Naive thymus-derived CD4-positive, alpha-beta T cell (primary cell): ENCODE measurements at regions not wholly inside any gene's neighbourhood (a gene's known extent, or its start where the extent isn't known, plus 50 kb on each side); places are given as distances from the start of the nearest gene placed in this dataset.

ENCODE experiments used
- ATAC-seq: fragments of 150-1000 bp; cut with Tn5 transposase; 2 replicates; pipeline ENCODE4 v1.10.0; 2021; ENCODE audit warnings: mild to moderate bottlenecking, moderate library complexity
- CTCF ChIA-PET: fragments of 350-600 bp; sonication (Branson Sonifier 250); formaldehyde crosslinking; loops from one replicate; lab custom pipeline; 2021; ENCODE audit warnings: antibody characterized with exemption; lab: Charles Lee
- POLR2A ChIA-PET: fragments of 350-600 bp; sonication (Branson Sonifier 250); formaldehyde crosslinking; loops from one replicate; lab custom pipeline; 2021; ENCODE audit warnings: antibody characterized with exemption, inconsistent platforms; lab: Charles Lee
- DNase-seq, 9 donors: peaks; one replicate each; pipeline versions ENCODE4 v3.0.0 to v3.0.0-alpha.2; 2020 to 2022; ENCODE audit warnings: mixed read lengths in 1 of 9
- H3K27ac ChIP-seq: one replicate; pipeline ENCODE4 v1.7.0; 2013; ENCODE audit warnings: mild to moderate bottlenecking, low read depth, low read length, moderate library complexity
- H3K27me3 ChIP-seq, 2 donors: one replicate each; pipeline ENCODE4 v1.7.0; 2013; ENCODE audit warnings: low read length in 2 of 2, mild to moderate bottlenecking in 2 of 2, moderate library complexity in 2 of 2; ENCODE audit not compliant: control insufficient read depth in 2 of 2, insufficient read depth in 2 of 2
- H3K36me3 ChIP-seq, 3 experiments: 1 replicate in 2 of 3; 2 replicates in 1 of 3; pipeline ENCODE4 v1.7.0; 2013; ENCODE audit warnings: low read length in 3 of 3, mild to moderate bottlenecking in 3 of 3, moderate library complexity in 1 of 3; ENCODE audit not compliant: insufficient read depth in 3 of 3, control insufficient read depth in 2 of 3
- H3K4me1 ChIP-seq, 2 donors: one replicate each; pipeline ENCODE4 v1.7.0; 2013; ENCODE audit warnings: low read length in 2 of 2, mild to moderate bottlenecking in 2 of 2, moderate library complexity in 1 of 2; ENCODE audit not compliant: control insufficient read depth in 2 of 2, insufficient read depth in 2 of 2
- H3K4me3 ChIP-seq: 2 replicates; pipeline ENCODE4 v1.7.0; 2013; ENCODE audit warnings: mild to moderate bottlenecking, low read length
- H3K9me3 ChIP-seq, 3 experiments: 1 replicate in 2 of 3; 2 replicates in 1 of 3; pipeline ENCODE4 v1.7.0; 2013; ENCODE audit warnings: low read length in 3 of 3; ENCODE audit not compliant: control insufficient read depth in 2 of 3
- H3K27ac Mint-ChIP-seq, 9 donors: one replicate each; pipeline ENCODE4 v1.8.0; 2020 to 2022; ENCODE audit warnings: mixed read lengths in 9 of 9, mild to moderate bottlenecking in 8 of 9, moderate library complexity in 5 of 9, inconsistent platforms in 2 of 9
- H3K27me3 Mint-ChIP-seq, 5 donors: one replicate each; pipeline ENCODE4 v1.8.0; 2021 to 2022; ENCODE audit warnings: mixed read lengths in 5 of 5, mild to moderate bottlenecking in 1 of 5
- H3K36me3 Mint-ChIP-seq, 5 donors: one replicate each; pipeline ENCODE4 v1.8.0; 2020 to 2022; ENCODE audit warnings: mixed read lengths in 5 of 5, mild to moderate bottlenecking in 3 of 5, inconsistent platforms in 1 of 5
- H3K4me1 Mint-ChIP-seq, 7 donors: one replicate each; pipeline ENCODE4 v1.8.0; 2020 to 2022; ENCODE audit warnings: mixed read lengths in 7 of 7, mild to moderate bottlenecking in 3 of 7, inconsistent platforms in 1 of 7
- H3K4me3 Mint-ChIP-seq, 10 donors: one replicate each; pipeline ENCODE4 v1.8.0; 2020 to 2022; ENCODE audit warnings: mild to moderate bottlenecking in 10 of 10, mixed read lengths in 10 of 10, moderate library complexity in 6 of 10, inconsistent platforms in 2 of 10
- H3K9me3 Mint-ChIP-seq, 11 donors: one replicate each; pipeline ENCODE4 v1.8.0; 2020 to 2022; ENCODE audit warnings: mixed read lengths in 11 of 11, mild to moderate bottlenecking in 4 of 11, inconsistent platforms in 1 of 11, moderate library complexity in 1 of 11
- intact Hi-C, 2 donors: fragments of 100-400 bp; cut with micrococcal nuclease; formaldehyde crosslinking; loops; one replicate each; pipeline ENCODE4 v1.15.1; 2023

DNA sequence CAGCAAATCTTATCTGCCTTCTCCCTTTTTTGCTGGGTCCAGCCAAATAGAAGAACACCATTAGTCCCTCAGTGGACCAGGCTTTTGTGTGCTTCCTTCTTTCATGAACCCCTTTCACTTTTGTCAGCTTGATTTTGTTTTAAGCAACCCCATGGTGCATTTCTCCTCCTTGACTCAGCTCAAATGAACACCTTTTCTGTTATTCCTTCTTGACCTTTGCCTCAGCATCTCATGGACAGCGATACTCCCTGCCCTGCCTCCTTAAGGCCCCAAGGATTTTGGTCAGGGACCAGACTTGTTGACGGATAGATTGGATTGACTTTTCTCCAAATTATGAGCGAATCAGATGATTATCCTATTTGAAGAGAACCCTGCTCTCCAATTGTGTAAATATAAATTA, 356.6 kb upstream of the USP24 start:
- DNase-seq, result no peak

DNA sequence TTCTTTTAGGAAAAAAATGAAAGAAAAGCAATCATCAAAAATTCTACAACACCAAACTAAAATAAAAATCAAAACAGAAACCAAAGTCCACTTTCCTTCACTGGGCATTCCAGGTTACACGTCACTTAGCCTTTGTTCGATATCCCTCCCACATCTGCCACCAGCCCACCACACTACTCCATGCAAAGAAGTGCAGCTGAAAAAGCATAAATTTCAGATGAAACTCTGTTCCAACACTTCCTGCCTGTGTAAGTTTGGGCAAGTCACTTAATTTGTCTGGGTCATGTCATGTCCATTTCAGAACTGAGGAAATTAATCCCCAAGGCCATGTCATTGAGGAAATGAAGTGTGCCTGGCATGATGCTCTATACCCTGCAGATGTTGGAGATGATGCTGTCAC, 354.3 kb upstream of the USP24 start:
- Mint-ChIP-seq H3K27me3 (peaks cover 0 to 18% (median 9%) of the 10 kb centered on the region in 5 donors), H3K27ac (no peak overlapping the region), H3K9me3 (peaks cover 0 to 8% (median 2%) of the 10 kb centered on the region in 11 donors), H3K36me3 (peaks cover 0 to 3% (median 0%) of the 10 kb centered on the region in 5 donors), H3K4me3 (no peak overlapping the region), H3K4me1 (peaks cover 0 to 4% (median 0%) of the 10 kb centered on the region in 7 donors)
- ChIA-PET POLR2A (no interaction called here), CTCF (no interaction called here)
- H3K4me1 ChIP-seq, result no peaks in the 10 kb centered on the region
- H3K27me3 ChIP-seq, result no peaks in the 10 kb centered on the region
- no peak overlapping the region for H3K4me3 ChIP-seq
- intact Hi-C loops, result no loop called here
- H3K36me3 ChIP-seq, result no peaks in the 10 kb centered on the region
- ATAC-seq (no peak), DNase-seq (no peak)
- H3K9me3 ChIP-seq, result no peaks in the 10 kb centered on the region
- H3K27ac ChIP-seq, result no peak overlapping the region

More for the DNA sequence above, 356.6 kb upstream of the USP24 start:
- Histone ChIP-seq H3K4me3 (no peak overlapping the region), H3K27me3 (no peaks in the 10 kb centered on the region), H3K9me3 (no peaks in the 10 kb centered on the region), H3K27ac (no peak overlapping the region), H3K4me1 (no peaks in the 10 kb centered on the region), H3K36me3 (no peaks in the 10 kb centered on the region)
- Mint-ChIP-seq H3K4me1 (peaks cover 0 to 4% (median 0%) of the 10 kb centered on the region in 7 donors), H3K27me3 (peaks cover 0 to 22% (median 7%) of the 10 kb centered on the region in 5 donors), H3K9me3 (peaks cover 0 to 8% (median 2%) of the 10 kb centered on the region in 11 donors), H3K27ac (no peak overlapping the region), H3K4me3 (no peak overlapping the region), H3K36me3 (peaks cover 0 to 3% (median 0%) of the 10 kb centered on the region in 5 donors)
- POLR2A ChIA-PET, result no interaction called here
- ATAC-seq, result no peak
- CTCF ChIA-PET, result no interaction called here
- intact Hi-C loops, result no loop called here

DNA sequence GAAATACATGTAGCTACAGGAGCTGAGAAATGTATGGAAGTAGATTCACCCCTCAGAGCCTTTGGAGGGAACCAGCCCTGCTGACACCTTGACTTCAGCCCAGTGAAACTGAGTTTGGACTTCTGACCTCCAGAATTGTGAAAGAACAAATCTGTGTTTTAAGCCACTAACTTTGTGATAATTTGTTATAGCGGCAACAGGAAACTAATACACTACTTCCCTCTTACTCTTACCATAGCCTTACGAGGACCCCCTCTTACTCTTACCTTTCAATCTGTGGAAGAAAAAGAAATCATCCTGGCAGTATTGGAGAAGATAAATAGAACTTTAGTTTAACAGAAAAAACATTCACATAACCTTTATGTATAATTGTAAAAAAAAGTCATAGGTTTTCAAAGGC, 353.6 kb upstream of the USP24 start:
- CTCF ChIA-PET, result no interaction called here
- intact Hi-C loops, result no loop called here

DNA sequence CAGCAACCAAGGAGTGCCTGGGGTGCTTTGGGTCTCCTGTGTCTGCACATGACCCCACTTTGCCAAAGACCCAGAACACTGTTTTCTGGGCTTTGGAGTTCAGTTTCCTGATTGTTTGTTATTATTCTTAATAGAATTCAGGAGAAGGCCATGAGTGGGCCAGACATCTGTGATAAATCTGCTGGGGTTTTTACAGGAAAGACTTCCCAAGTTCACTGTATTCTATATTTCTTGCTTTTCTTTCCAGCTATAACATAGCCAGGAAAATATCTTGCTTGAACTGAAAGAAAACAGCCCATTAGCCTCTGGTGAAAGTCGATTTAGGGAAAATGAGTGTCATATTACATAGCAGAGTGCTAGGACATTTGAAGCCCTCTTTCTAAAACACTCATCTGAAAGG, 345.1 kb upstream of the USP24 start:
- Histone ChIP-seq H3K4me3 (no peak overlapping the region), H3K27ac (no peak overlapping the region), H3K9me3 (no peaks in the 10 kb centered on the region), H3K27me3 (no peaks in the 10 kb centered on the region), H3K4me1 (no peaks in the 10 kb centered on the region), H3K36me3 (no peaks in the 10 kb centered on the region)
- no peaks in the 10 kb centered on the region for H3K36me3 Mint-ChIP-seq
- no peak overlapping the region for H3K27ac Mint-ChIP-seq
- no peak overlapping the region for H3K4me3 Mint-ChIP-seq
- ChIA-PET POLR2A (no interaction called here), CTCF (no interaction called here)
- H3K4me1 Mint-ChIP-seq, result no peaks in the 10 kb centered on the region
- no peak for ATAC-seq
- H3K27me3 Mint-ChIP-seq, result peaks cover 0 to 2% (median 0%) of the 10 kb centered on the region in 5 donors
- H3K9me3 Mint-ChIP-seq, result peaks cover 0 to 4% (median 0%) of the 10 kb centered on the region in 11 donors
- no peak for DNase-seq
- intact Hi-C loops, result no loop called here

More for the DNA sequence above, 353.6 kb upstream of the USP24 start:
- Mint-ChIP-seq H3K27me3 (peaks cover 0 to 14% (median 9%) of the 10 kb centered on the region in 5 donors), H3K4me1 (peaks cover 0 to 2% (median 0%) of the 10 kb centered on the region in 7 donors), H3K9me3 (peaks cover 0 to 8% (median 2%) of the 10 kb centered on the region in 11 donors), H3K27ac (no peak overlapping the region), H3K36me3 (peaks cover 0 to 3% (median 0%) of the 10 kb centered on the region in 5 donors), H3K4me3 (no peak overlapping the region)
- Histone ChIP-seq H3K27ac (no peak overlapping the region), H3K27me3 (no peaks in the 10 kb centered on the region), H3K36me3 (no peaks in the 10 kb centered on the region), H3K4me3 (no peak overlapping the region), H3K4me1 (no peaks in the 10 kb centered on the region), H3K9me3 (no peaks in the 10 kb centered on the region)
- DNase-seq (no peak), ATAC-seq (no peak)
- POLR2A ChIA-PET, result no interaction called here

DNA sequence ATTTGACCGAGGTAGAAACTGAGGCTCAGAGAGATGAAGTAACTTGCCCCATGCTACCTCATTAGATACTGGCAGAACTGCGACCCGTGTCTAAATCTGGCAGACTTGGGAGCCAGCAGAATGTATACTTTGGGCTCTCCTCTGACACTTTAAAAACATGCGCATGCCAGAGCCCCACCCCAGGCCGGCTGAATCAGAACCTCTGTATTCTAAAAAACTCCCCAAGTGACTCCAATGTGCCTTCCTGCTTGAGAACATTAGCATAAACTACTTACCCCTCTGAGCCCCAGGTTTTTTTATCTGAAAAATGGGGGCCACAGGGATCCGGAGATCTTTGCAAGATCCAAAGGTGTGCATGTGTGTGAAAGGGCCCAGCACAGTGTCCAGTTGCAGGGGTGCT, 344.7 kb upstream of the USP24 start:
- H3K9me3 ChIP-seq, result no peaks in the 10 kb centered on the region
- Mint-ChIP-seq H3K27ac (no peak overlapping the region), H3K27me3 (no peaks in the 10 kb centered on the region), H3K4me1 (no peaks in the 10 kb centered on the region), H3K36me3 (no peaks in the 10 kb centered on the region), H3K9me3 (peaks cover 0 to 4% (median 0%) of the 10 kb centered on the region in 11 donors), H3K4me3 (no peak overlapping the region)
- intact Hi-C loops, result no loop called here
- ChIA-PET POLR2A (no interaction called here), CTCF (no interaction called here)
- no peaks in the 10 kb centered on the region for H3K36me3 ChIP-seq
- no peak for ATAC-seq
- no peaks in the 10 kb centered on the region for H3K4me1 ChIP-seq
- H3K4me3 ChIP-seq, result no peak overlapping the region
- no peak overlapping the region for H3K27ac ChIP-seq
- DNase-seq, result no peak
- H3K27me3 ChIP-seq, result no peaks in the 10 kb centered on the region

DNA sequence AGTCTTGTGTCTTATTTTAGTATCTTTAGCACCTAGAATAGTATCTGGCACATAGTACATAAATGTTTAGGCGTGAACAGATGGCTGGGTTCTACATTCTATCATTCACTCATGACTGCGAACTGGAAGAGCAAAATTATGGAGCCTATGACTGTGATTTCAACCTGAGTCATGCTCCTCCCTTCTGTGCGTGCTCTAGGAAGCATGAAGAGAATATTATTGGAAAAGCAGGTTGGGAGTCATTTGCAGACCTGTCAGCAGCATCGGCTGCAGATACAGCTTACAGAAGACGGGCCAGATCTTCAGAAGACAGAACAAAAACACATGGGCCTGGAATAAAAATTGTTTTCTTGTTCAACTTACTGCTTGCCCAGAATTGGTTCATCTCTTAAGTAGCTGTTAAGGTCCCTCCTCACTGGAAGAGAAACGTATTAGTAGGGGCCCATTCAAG, 344.0 kb upstream of the USP24 start:
- CTCF ChIA-PET, result no interaction called here
- peaks cover 0 to 4% (median 0%) of the 10 kb centered on the region in 11 donors for H3K9me3 Mint-ChIP-seq
- no peaks in the 10 kb centered on the region for H3K9me3 ChIP-seq
- no peak overlapping the region for H3K4me3 Mint-ChIP-seq
- no peaks in the 10 kb centered on the region for H3K27me3 ChIP-seq
- DNase-seq (no peak), ATAC-seq (no peak)
- H3K4me1 ChIP-seq, result no peaks in the 10 kb centered on the region
- H3K4me3 ChIP-seq, result no peak overlapping the region
- H3K36me3 ChIP-seq, result no peaks in the 10 kb centered on the region
- intact Hi-C loops, result no loop called here
- no peaks in the 10 kb centered on the region for H3K36me3 Mint-ChIP-seq
- H3K27me3 Mint-ChIP-seq, result no peaks in the 10 kb centered on the region
- H3K4me1 Mint-ChIP-seq, result no peaks in the 10 kb centered on the region
- POLR2A ChIA-PET, result no interaction called here
- no peak overlapping the region for H3K27ac ChIP-seq
- no peak overlapping the region for H3K27ac Mint-ChIP-seq

DNA sequence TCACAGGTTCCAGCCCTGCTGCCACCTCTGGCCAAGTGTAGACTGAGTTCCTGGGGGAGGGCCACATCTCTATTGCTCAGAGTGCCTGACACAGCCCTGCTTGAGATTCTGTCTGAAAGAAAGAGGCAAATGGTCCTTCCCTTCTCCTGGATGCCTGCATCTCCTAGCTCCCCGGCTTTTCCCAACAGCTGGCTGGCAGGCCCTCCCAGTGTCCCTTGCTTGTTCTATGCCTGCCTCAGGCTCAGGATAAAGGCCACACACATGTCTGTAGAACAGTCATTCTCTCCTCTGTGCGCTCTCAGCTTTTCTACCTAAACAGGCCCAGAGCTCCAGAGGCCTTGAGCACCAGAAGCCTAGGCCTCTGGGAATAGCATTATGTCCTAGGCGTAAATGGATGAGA, 343.4 kb upstream of the USP24 start:
- ChIA-PET CTCF (no interaction called here), POLR2A (no interaction called here)
- Mint-ChIP-seq H3K36me3 (no peaks in the 10 kb centered on the region), H3K4me3 (no peak overlapping the region), H3K9me3 (peaks cover 0 to 4% (median 0%) of the 10 kb centered on the region in 11 donors), H3K4me1 (no peaks in the 10 kb centered on the region), H3K27me3 (no peaks in the 10 kb centered on the region), H3K27ac (no peak overlapping the region)
- H3K9me3 ChIP-seq, result no peaks in the 10 kb centered on the region
- H3K27me3 ChIP-seq, result no peaks in the 10 kb centered on the region
- no peak overlapping the region for H3K27ac ChIP-seq
- no peaks in the 10 kb centered on the region for H3K36me3 ChIP-seq
- ATAC-seq (no peak), DNase-seq (no peak)
- H3K4me1 ChIP-seq, result no peaks in the 10 kb centered on the region
- intact Hi-C loops, result no loop called here
- no peak overlapping the region for H3K4me3 ChIP-seq
